HEK293 (cell line): ENCODE measurements at regions not wholly inside any gene's neighbourhood (a gene's known extent, or its start where the extent isn't known, plus 50 kb on each side); places are given as distances from the start of the nearest gene placed in this dataset.

Experiments
- CTCF ChIP-seq: fragments of 450-650 bp; formaldehyde crosslinking; IDR thresholded peaks from 2 replicates; pipeline ENCODE4 v1.5.1; 2016; ENCODE audit warnings: missing biosample characterization, missing genetic modification characterization
- PRDM10 ChIP-seq: fragments of 450-650 bp; formaldehyde crosslinking; IDR thresholded peaks from 2 replicates; pipeline ENCODE4 v1.5.1; 2016; ENCODE audit warnings: missing biosample characterization, missing genetic modification characterization
- ZNF76 ChIP-seq: fragments of 450-650 bp; formaldehyde crosslinking; IDR thresholded peaks from 2 replicates; pipeline ENCODE4; 2016; ENCODE audit warnings: low read depth, missing biosample characterization, missing genetic modification characterization, borderline replicate concordance
- ZSCAN30 ChIP-seq: fragments of 450-650 bp; IDR thresholded peaks from 2 replicates; pipeline ENCODE4 v1.5.1; 2018; ENCODE audit warnings: missing biosample characterization, mild to moderate bottlenecking, missing genetic modification characterization, moderate library complexity
- TF ChIP-seq, protein P1 (sequence below): fragments of 450-650 bp; formaldehyde crosslinking; IDR thresholded peaks from 2 replicates; pipeline ENCODE4 v1.5.1; 2016; ENCODE audit warnings: missing biosample characterization, missing genetic modification characterization, low read depth

GRCh38 chr1:188825471-188825870, 1652.2 kb downstream of the BRINP3 start:
- TF ChIP-seq CTCF (no peak), ZSCAN30 (tag by site-specific recombination) (no peak), PRDM10 (tag by site-specific recombination) (no peak), ZNF76 (tag by site-specific recombination) (no peak)
- TF ChIP-seq, protein P1, sequence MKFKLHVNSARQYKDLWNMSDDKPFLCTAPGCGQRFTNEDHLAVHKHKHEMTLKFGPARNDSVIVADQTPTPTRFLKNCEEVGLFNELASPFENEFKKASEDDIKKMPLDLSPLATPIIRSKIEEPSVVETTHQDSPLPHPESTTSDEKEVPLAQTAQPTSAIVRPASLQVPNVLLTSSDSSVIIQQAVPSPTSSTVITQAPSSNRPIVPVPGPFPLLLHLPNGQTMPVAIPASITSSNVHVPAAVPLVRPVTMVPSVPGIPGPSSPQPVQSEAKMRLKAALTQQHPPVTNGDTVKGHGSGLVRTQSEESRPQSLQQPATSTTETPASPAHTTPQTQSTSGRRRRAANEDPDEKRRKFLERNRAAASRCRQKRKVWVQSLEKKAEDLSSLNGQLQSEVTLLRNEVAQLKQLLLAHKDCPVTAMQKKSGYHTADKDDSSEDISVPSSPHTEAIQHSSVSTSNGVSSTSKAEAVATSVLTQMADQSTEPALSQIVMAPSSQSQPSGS (tag by site-specific recombination), result no peak
